GM12878 (cell line): ENCODE measurements at regions not wholly inside any gene's neighbourhood (a gene's known extent, or its start where the extent isn't known, plus 50 kb on each side); places are given as distances from the start of the nearest gene placed in this dataset.

Experiments used
- BCL11A ChIP-seq: IDR thresholded peaks from 2 replicates; pipeline ENCODE4 v1.6.1; 2011; ENCODE audit warnings: low read depth, low read length
- EZH2 ChIP-seq: IDR thresholded peaks from 2 replicates; pipeline ENCODE4 v1.6.1; 2012; ENCODE audit warnings: low read depth, mild to moderate bottlenecking, control low read depth, inconsistent platforms, low read length, borderline replicate concordance; ENCODE audit not compliant: control insufficient read depth
- JUND ChIP-seq: IDR thresholded peaks from 2 replicates; pipeline ENCODE4 v1.6.1; 2012; ENCODE audit warnings: low read depth, mild to moderate bottlenecking, low read length, improper control_type of control experiment, moderate library complexity
- PKNOX1 ChIP-seq: fragments of 450-650 bp; IDR thresholded peaks from 2 replicates; pipeline ENCODE4 v1.6.1; 2016; ENCODE audit warnings: mild to moderate bottlenecking
- SPI1 ChIP-seq: IDR thresholded peaks from 2 replicates; pipeline ENCODE4 v1.6.1; 2011; ENCODE audit warnings: low read depth, mild to moderate bottlenecking, low read length, moderate library complexity, borderline replicate concordance; ENCODE audit not compliant: insufficient read depth
- TAF1 ChIP-seq: IDR thresholded peaks from 2 replicates; pipeline ENCODE4 v1.6.1; 2011; ENCODE audit warnings: mild to moderate bottlenecking, low read depth, low read length, borderline replicate concordance
- TARDBP ChIP-seq: IDR thresholded peaks from 2 replicates; pipeline ENCODE4 v1.6.1; 2016; ENCODE audit warnings: borderline replicate concordance
- TCF3 ChIP-seq: IDR thresholded peaks from 2 replicates; pipeline ENCODE4 v1.6.1; 2012; ENCODE audit warnings: low read depth, mild to moderate bottlenecking, low read length, borderline replicate concordance; ENCODE audit not compliant: insufficient read depth
- WRNIP1 ChIP-seq: IDR thresholded peaks from 2 replicates; pipeline ENCODE4 v1.6.1; 2011; ENCODE audit warnings: low read depth, low read length, improper control_type of control experiment, borderline replicate concordance
- ZBED1 ChIP-seq: IDR thresholded peaks from 2 replicates; pipeline ENCODE4 v1.6.1; 2016; ENCODE audit warnings: borderline replicate concordance
- ZBTB4 ChIP-seq: fragments of 450-650 bp; formaldehyde crosslinking; IDR thresholded peaks from 2 replicates; pipeline ENCODE4 v1.4.0; 2022; ENCODE audit warnings: mild to moderate bottlenecking, moderate library complexity
- ZNF274 ChIP-seq: IDR thresholded peaks from one replicate; pipeline ENCODE4 v1.8.0; 2011; ENCODE audit not compliant: insufficient read length, insufficient read depth

- TF ChIP-seq PKNOX1 (no peak), EZH2 (no peak), ZNF274 (no peak), ZBTB4 (no peak), BCL11A (no peak), TCF3 (no peak), WRNIP1 (no peak), ZBED1 (no peak), TAF1 (no peak), SPI1 (no peak), TARDBP (no peak), JUND (no peak)
These were observed 463.1 kb downstream of the SHQ1 start (continued) for GRCh38 chr3:72385167-72385566.
